Tibial nerve (tissue), 4 donors: ENCODE measurements at regions not wholly inside any gene's neighbourhood (a gene's known extent, or its start where the extent isn't known, plus 50 kb on each side); places are given as distances from the start of the nearest gene placed in this dataset.

Experiments
- CTCF ChIP-seq, 5 experiments: fragments of 200-600 bp in 3 of 5; fragments of 450-650 bp in 2 of 5; sonication (generic) in 3 of 5; IDR thresholded peaks; one replicate each; pipeline ENCODE4 v1.5.1; 2016 to 2019; ENCODE audit warnings: antibody characterized with exemption in 5 of 5, mild to moderate bottlenecking in 3 of 5, moderate library complexity in 2 of 5
- EP300 ChIP-seq, 2 donors: sonication (generic); formaldehyde crosslinking; IDR thresholded peaks; one replicate each; pipeline ENCODE4 v1.6.1; 2017; ENCODE audit warnings: antibody characterized with exemption in 2 of 2, mild to moderate bottlenecking in 1 of 2
- POLR2A ChIP-seq, 2 donors: fragments of 450-650 bp; IDR thresholded peaks; one replicate each; pipeline ENCODE4 v1.6.1; 2017; ENCODE audit warnings: antibody characterized with exemption in 2 of 2, mild to moderate bottlenecking in 2 of 2, moderate library complexity in 2 of 2

DNA sequence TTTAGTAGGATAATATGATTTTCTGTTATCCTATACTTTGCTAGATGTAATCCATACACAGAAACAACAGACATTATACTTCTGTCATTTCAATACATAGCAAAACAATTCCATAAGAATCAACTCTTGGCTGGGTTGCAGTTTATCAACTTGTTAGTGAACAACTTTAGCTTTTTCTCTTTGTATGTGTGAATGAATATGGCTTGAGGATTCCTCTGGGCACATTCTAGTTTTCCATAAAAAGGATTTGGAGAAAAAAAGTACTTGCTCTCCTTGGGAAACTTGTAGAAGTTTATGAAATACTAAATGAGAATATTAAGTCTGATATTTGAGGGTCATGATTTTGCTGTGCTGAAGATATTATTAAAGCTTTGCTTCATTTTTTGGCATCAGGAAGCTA is 210.7 kb upstream of the GIMD1 start:
- TF ChIP-seq CTCF (IDR thresholded peaks at IDR 0.05): no peak
- TF ChIP-seq POLR2A (IDR thresholded peaks at IDR 0.05): no peak
- no peak for TF ChIP-seq EP300 (IDR thresholded peaks at IDR 0.05)
